ENCODE measurements at regions not wholly inside any gene's neighbourhood (a gene's known extent, or its start where the extent isn't known, plus 50 kb on each side); places are given as distances from the start of the nearest gene placed in this dataset.
A peak's percentile ranks its signal among the peaks of the same experiment; 100 is the strongest.

DNA sequence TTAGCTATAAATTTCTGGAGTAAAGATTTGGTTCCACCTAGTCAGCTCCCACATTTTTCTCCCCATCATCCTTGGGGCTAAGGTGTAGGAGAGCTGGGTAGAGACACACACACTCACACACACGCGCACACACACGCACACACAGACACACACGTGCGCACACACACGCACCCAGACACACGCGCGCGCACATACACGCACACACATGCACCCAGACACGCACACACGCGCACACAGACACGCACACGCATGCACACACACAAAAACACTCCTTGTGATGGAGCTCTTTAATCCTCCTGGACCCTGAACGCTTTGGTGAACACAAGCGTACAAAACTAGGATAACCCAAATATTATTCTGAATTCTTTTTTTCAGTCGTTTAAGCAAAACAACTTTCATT lies 253.6 kb downstream of the C16orf95 start:
- DNase-seq (no peak), ATAC-seq (no peak)
- TF ChIP-seq, protein P1, sequence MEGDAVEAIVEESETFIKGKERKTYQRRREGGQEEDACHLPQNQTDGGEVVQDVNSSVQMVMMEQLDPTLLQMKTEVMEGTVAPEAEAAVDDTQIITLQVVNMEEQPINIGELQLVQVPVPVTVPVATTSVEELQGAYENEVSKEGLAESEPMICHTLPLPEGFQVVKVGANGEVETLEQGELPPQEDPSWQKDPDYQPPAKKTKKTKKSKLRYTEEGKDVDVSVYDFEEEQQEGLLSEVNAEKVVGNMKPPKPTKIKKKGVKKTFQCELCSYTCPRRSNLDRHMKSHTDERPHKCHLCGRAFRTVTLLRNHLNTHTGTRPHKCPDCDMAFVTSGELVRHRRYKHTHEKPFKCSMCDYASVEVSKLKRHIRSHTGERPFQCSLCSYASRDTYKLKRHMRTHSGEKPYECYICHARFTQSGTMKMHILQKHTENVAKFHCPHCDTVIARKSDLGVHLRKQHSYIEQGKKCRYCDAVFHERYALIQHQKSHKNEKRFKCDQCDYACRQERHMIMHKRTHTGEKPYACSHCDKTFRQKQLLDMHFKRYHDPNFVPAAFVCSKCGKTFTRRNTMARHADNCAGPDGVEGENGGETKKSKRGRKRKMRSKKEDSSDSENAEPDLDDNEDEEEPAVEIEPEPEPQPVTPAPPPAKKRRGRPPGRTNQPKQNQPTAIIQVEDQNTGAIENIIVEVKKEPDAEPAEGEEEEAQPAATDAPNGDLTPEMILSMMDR (IDR thresholded peaks at IDR 0.05) = no peak
- TF ChIP-seq POLR2A (IDR thresholded peaks at IDR 0.05) = no peak
- Histone ChIP-seq H3K27me3 (peaks cover 0 to 17% (median 7%) of the 10 kb centered on the region in 9 donors), H3K4me3 (no peak overlapping the region), H3K27ac (no peak overlapping the region), H3K36me3 (no peaks in the 10 kb centered on the region), H3K9me3 (no peaks in the 10 kb centered on the region), H3K4me1 (peaks cover 0 to 7% (median 0%) of the 10 kb centered on the region in 12 donors)
- intact Hi-C loops (cut with DNase I) = loop anchor here (2.0 to 10.0 kb wide), 8 partner anchors 211 to 501 kb away; partner anchors contain the start of gene FOXL1 (in 1 of the 10)
- WGBS, 4 donors = 88 to 93% (median 91%) methylated on average over 19 of the region's 19 CpGs

DNA sequence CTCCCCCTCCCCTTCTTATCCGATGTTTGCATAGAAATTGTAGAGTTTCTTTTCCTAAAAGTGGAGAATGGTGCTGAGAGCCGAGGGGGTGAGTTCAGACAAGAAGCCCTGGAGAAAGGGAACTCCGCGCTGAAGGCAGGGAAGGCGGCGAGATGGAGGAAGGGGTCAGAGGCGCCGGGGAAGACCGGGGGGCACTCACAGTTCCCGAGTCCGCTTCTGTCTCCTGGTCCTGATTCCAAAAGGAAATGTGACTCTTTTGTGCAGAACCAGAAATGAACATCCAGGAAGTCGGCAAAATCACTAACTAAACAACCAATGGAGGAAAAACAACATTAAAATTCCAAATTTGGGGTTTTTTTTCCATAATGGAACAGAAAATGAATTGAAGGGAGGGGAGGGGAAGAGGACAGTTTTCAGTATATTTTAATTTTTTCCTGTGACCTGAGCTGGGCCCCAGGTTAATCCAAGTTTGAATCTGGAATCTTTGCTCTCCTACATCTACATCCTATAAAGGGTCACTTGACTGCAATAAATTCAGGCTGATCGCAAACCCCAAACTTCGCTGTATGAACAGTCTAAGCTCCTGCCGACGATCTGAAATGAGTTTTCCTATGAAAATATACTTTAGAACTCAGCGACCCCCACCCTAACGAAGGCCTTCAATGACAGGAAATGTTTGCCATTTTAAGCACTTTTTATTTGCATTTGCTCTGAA lies 252.3 kb downstream of the C16orf95 start:
- WGBS, 4 donors = 50 to 56% (median 52%) methylated on average over 18 of the region's 18 CpGs
- intact Hi-C loops (cut with DNase I) = loop anchor here (5.0 to 10.0 kb wide), 5 partner anchors 210 to 503 kb away; partner anchors contain the start of gene FOXL1 (in 1 of the 10)
- no peaks in the 10 kb centered on the region for H3K36me3 ChIP-seq
- H3K4me3 ChIP-seq = peak overlapping the region in 3 of 12 donors; percentile 19 to 32 (median 22)
- no peak overlapping the region for H3K27ac ChIP-seq
- peaks cover 0 to 17% (median 10%) of the 10 kb centered on the region in 9 donors for H3K27me3 ChIP-seq
- TF ChIP-seq, protein P1 (IDR thresholded peaks at IDR 0.05) = no peak
- no peak for TF ChIP-seq POLR2A (IDR thresholded peaks at IDR 0.05)
- DNase-seq (no peak), ATAC-seq (no peak)
- peaks cover 0 to 7% (median 0%) of the 10 kb centered on the region in 12 donors for H3K4me1 ChIP-seq
- H3K9me3 ChIP-seq = no peaks in the 10 kb centered on the region

DNA sequence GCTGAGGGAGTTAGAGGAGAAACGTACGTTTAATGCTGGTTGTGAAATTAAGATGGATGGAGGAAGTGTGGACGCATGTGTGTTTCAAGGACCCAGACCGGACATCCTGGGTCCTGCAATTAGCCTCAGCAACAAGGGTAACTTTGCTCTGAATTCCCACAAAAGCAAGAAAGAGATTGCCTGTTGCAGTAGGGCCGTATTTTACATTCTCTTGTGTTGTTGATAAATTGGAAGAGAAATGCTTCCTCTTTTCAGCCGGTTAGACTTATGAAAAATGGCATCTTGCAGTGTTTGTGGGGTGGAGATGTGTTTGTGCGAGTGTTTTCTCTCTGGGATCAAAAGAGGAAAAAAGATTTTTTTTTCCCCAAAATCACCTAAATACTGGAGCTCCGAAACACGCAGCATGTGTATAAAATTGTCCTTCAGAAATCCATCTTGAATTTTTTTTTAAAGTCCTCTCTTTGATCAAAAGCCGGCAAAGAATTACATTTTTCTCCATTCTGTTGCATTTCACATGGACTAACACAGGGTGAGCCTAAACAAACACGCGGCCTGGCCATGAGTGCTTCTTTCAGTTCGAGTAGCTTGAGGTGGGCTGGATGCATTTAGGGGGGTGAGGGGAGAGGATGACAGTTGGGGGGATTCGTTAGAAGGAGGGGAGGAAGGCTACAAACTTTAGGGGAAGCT lies 251.6 kb downstream of the C16orf95 start:
- intact Hi-C loops (cut with DNase I) = loop anchor here in 3 of 10 donors (5.0 to 10.0 kb wide), 2 partner anchors 209 to 212 kb away; no protein-coding TSS in a partner anchor
- WGBS, 4 donors = 67 to 74% (median 68%) methylated on average over 14 of the region's 14 CpGs
- peak overlapping the region in 2 of 12 donors; percentile 19 to 22 for H3K4me3 ChIP-seq

More for the DNA sequence above, 251.6 kb downstream of the C16orf95 start:
- Histone ChIP-seq H3K27me3 (peaks cover 0 to 20% (median 16%) of the 10 kb centered on the region in 9 donors), H3K36me3 (no peaks in the 10 kb centered on the region), H3K4me1 (peaks cover 0 to 7% (median 0%) of the 10 kb centered on the region in 12 donors), H3K27ac (no peak overlapping the region), H3K9me3 (no peaks in the 10 kb centered on the region)
- no peak for DNase-seq
- ATAC-seq = no peak
- TF ChIP-seq, protein P1 (IDR thresholded peaks at IDR 0.05) = no peak
- no peak for TF ChIP-seq POLR2A (IDR thresholded peaks at IDR 0.05)

Measured in heart left ventricle (tissue), 16 donors.